ENCODE measurements at regions not wholly inside any gene's neighbourhood (a gene's known extent, or its start where the extent isn't known, plus 50 kb on each side); places are given as distances from the start of the nearest gene placed in this dataset.

- TF ChIP-seq ZNF776 (tag by site-specific recombination; IDR thresholded peaks at IDR 0.05; ENCODE audit: borderline replicate concordance) (no peak), ZNF571 (tag by site-specific recombination; IDR thresholded peaks at IDR 0.05) (no peak), ZSCAN5A (tag by site-specific recombination; IDR thresholded peaks at IDR 0.05) (no peak)
Measured at GRCh38 chr15:87201986-87202385, 1054.6 kb downstream of the NTRK3 start (continued).

- no peaks in the 10 kb centered on the region for H3K36me3 ChIP-seq (ENCODE audit: control insufficient read depth in 2 of 2, insufficient read depth in 1 of 2, low read length in 2 of 2)
- H3K9me3 ChIP-seq (ENCODE audit: control insufficient read depth, insufficient read depth, low read depth, low read length), result no peaks in the 10 kb centered on the region
- TF ChIP-seq KLF9 (tag by site-specific recombination; IDR thresholded peaks at IDR 0.05; ENCODE audit: low read depth), result no peak
- TF ChIP-seq YY1 (tag by site-specific recombination; IDR thresholded peaks at IDR 0.05), result no peak
- no peak for TF ChIP-seq ZNF274 (IDR thresholded peaks at IDR 0.05; ENCODE audit: low read length)
- no peak for TF ChIP-seq ZNF274 (tag by site-specific recombination; IDR thresholded peaks at IDR 0.05; ENCODE audit: borderline replicate concordance)
- TF ChIP-seq HOXC10 (CRISPR knock-in tag; IDR thresholded peaks at IDR 0.05), result no peak
- no peak for TF ChIP-seq PATZ1 (tag by site-specific recombination; IDR thresholded peaks at IDR 0.05)
- TF ChIP-seq ZNF529 (tag by site-specific recombination; IDR thresholded peaks at IDR 0.05; ENCODE audit: insufficient replicate concordance), result no peak
- no peak for TF ChIP-seq SP7 (tag by site-specific recombination; IDR thresholded peaks at IDR 0.05)
- no peak for TF ChIP-seq ZNF561 (tag by site-specific recombination; IDR thresholded peaks at IDR 0.05; ENCODE audit: borderline replicate concordance)
- TF ChIP-seq ZBTB6 (tag by site-specific recombination; IDR thresholded peaks at IDR 0.05), result no peak
- no peak for TF ChIP-seq GFI1B (tag by site-specific recombination; IDR thresholded peaks at IDR 0.05)
- TF ChIP-seq WT1 (tag by site-specific recombination; IDR thresholded peaks at IDR 0.05), result no peak
- TF ChIP-seq ZNF391 (tag by site-specific recombination; IDR thresholded peaks at IDR 0.05; ENCODE audit: borderline replicate concordance, low read depth), result no peak
- TF ChIP-seq ZNF514 (tag by site-specific recombination; IDR thresholded peaks at IDR 0.05), result no peak
- no peaks in the 10 kb centered on the region for H3K4me1 ChIP-seq (ENCODE audit: control insufficient read depth, insufficient read depth, low read length)
- CTCF ChIA-PET, result interaction anchor here (0.5 kb wide), 1 partner anchor 102 kb away, joined by 4 read pairs; no protein-coding TSS in a partner anchor
- H3K4me3 ChIP-seq (ENCODE audit: low read depth, low read length), result no peak overlapping the region
- H3K27ac ChIP-seq (ENCODE audit: extremely low read depth, low read depth, low read length), result no peak overlapping the region
- POLR2A ChIA-PET, result no interaction called here
Measured at GRCh38 chr15:87200149-87200548, 1056.4 kb downstream of the NTRK3 start.

- H3K36me3 ChIP-seq (ENCODE audit: control insufficient read depth in 2 of 2, insufficient read depth in 1 of 2, low read length in 2 of 2), result no peaks in the 10 kb centered on the region
- H3K9me3 ChIP-seq (ENCODE audit: control insufficient read depth, insufficient read depth, low read depth, low read length), result no peaks in the 10 kb centered on the region
- ChIA-PET CTCF (no interaction called here), POLR2A (no interaction called here)
- no peak overlapping the region for H3K27ac ChIP-seq (ENCODE audit: extremely low read depth, low read depth, low read length)
- TF ChIP-seq ZNF423 (tag by site-specific recombination; IDR thresholded peaks at IDR 0.05) (no peak), WT1 (tag by site-specific recombination; IDR thresholded peaks at IDR 0.05) (no peak), ZNF514 (tag by site-specific recombination; IDR thresholded peaks at IDR 0.05) (no peak), ZNF544 (tag by site-specific recombination; IDR thresholded peaks at IDR 0.05) (no peak), ZNF132 (tag by site-specific recombination; IDR thresholded peaks at IDR 0.05; ENCODE audit: borderline replicate concordance) (no peak), YY1 (tag by site-specific recombination; IDR thresholded peaks at IDR 0.05) (no peak), ZNF530 (tag by site-specific recombination; IDR thresholded peaks at IDR 0.05; ENCODE audit: low read depth) (no peak), ZNF76 (tag by site-specific recombination; IDR thresholded peaks at IDR 0.05; ENCODE audit: borderline replicate concordance, low read depth) (no peak), ZNF658 (tag by site-specific recombination; IDR thresholded peaks at IDR 0.05) (no peak), ZNF354C (tag by site-specific recombination; IDR thresholded peaks at IDR 0.05; ENCODE audit: borderline replicate concordance, low read depth) (no peak), SP2 (tag by site-specific recombination; IDR thresholded peaks at IDR 0.05) (no peak), ZNF266 (tag by site-specific recombination; IDR thresholded peaks at IDR 0.05; ENCODE audit: low read depth) (no peak), ZNF19 (tag by site-specific recombination; IDR thresholded peaks at IDR 0.05; ENCODE audit: low read depth) (no peak), ZNF600 (tag by site-specific recombination; IDR thresholded peaks at IDR 0.05) (no peak), GLI2 (tag by site-specific recombination; IDR thresholded peaks at IDR 0.05; ENCODE audit: borderline replicate concordance, low read depth) (no peak)
- H3K4me3 ChIP-seq (ENCODE audit: low read depth, low read length), result no peak overlapping the region
- no peaks in the 10 kb centered on the region for H3K4me1 ChIP-seq (ENCODE audit: control insufficient read depth, insufficient read depth, low read length)
Measured at GRCh38 chr15:87197981-87198380, 1058.6 kb downstream of the NTRK3 start.
